ENCODE measurements at regions not wholly inside any gene's neighbourhood (a gene's known extent, or its start where the extent isn't known, plus 50 kb on each side); places are given as distances from the start of the nearest gene placed in this dataset.
A peak's percentile ranks its signal among the peaks of the same experiment; 100 is the strongest.
"Not testable (repeated sequence)": the region's sequence is repeated elsewhere in the genome, so short reads cannot be mapped to it uniquely, and the experiment has no call there.

DNA sequence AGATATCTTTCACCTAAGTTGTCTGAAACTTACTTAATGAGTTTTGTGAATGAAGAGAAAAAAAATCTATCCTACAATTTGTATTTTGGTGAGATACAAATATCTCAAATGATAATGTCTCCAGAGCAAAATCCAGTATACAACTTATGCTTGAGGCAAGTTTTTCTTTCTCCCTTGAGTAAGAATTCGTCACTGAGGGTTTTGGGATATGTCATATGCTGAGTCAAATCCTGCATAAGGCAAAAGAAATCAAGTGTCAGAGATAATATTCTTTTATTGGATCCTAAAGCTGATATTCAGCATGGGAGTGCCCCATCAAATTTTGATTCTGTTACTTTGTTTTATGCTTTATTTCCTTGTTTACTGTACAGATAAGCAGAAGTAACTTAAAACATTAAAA lies 1308.6 kb downstream of the ARAP2 start:
- no peak for DNase-seq

DNA sequence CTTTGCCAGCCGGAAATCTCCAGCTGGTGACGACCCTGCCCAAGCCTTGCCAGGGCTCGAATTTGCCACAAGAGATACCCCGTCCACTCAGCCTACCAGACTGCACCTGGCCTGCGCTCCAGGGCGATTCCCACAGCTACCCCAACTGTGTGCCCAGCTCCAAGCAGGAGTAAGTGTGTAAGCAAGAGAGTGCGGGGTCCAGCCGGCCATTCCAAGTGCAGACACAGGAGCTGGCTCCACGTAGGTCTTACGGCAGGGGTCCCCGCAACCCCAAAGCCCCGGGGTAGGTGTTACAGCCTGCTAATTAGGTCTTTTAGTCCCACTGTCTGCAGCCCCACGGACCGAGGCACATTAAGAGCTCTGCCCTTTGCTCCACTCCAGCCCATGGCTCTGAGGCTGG lies 1305.2 kb downstream of the ARAP2 start:
- DNase-seq, result no peak

DNA sequence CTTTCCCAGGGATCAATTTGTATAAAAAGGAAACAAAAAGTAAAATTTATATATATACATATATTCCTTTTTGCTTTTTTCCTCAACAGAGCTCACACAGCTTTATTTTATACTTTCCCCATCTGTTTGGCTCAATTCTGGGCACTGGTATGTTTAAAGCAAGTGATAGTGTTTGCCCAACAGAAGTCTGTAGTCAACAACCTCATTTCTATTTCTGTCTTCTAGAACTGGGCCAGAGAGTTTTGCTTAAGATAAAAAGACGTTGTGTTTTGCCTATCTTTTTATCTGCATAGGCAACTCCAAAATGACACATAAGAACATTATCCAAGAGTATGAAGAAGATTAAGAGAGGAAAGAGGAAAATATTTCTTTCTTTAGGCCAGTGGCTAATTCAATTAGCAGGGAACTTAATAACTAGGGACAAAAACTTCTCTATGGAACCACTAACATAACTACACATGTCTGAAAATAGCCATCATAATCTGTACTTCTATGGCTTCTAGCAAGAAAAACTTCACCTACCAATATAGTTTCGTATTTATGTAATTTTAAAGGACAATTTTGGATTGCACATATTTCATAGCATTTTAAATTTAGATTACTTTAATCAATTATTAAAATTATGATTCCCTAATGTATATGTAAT lies 1300.5 kb downstream of the ARAP2 start:
- DNase-seq, result no peak

DNA sequence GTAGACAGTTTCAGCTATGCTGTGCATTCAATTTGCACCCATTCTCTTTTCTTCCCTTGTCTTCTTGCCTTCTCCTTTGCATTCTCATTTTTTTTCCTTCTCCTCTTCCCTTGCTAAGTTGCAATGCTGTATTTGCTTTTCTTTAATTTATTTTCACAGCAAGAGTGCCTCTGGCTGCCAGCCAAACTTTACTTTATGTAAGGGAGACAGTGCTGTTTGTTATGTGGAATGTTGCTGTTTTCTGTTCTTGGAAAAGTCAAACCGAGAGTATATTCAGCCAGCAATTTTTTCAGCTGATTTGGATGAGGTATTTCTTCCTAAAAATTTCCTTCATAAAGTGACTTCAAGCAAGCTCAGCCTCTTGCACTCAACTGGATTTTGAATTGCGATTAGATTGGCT lies 1293.4 kb downstream of the ARAP2 start:
- peak; percentile 67 for DNase-seq

DNA sequence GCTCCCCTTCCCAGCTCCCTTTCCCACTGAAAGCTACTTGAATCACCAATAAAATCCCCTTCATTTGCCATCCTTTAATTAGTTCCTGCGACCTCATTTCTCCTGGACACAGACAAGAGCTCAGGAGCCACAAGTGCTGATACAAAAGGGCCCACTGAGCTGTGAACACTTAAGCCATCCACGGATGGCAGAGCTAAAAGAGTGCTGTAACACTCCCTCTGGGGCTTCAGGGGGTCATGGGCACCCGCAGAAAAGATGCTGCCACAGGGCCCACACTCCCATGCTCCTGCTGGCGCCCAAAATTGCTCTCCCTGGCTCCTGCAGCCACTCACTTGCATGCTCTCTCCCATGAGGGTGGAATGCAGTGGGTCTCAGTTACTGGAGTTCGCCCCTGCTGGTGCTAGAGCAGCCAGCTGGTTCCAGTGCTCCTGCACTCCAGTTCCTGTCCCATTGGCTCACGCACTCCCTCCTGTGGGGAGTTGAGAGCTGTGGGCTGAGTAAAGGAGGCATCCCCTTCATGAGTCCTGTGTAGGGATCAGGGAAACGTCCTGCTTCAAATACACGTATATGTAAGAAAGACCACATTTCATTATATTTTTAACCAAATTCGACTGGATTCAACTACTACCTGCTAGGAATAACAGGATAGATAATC lies 1291.0 kb downstream of the ARAP2 start:
- no peak for DNase-seq

DNA sequence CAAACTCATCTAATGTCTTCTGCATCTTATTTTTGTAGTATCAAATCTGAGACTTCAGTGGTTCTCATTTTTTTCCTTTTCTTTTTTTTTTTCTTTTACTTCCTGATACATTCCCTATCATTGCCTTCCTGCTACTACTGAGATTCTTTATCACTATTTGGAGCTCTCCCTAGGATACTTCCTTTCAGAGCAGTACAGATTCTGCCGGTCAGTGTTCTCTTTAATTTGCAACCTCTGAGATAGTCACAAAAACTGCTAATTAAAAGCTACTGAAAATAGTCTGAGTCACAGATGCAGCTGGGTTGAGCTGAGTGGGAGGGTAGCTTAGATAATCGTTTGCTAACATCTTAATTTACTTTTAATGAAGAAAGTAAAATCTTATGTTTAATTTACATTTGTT lies 1279.7 kb downstream of the ARAP2 start:
- DNase-seq, result peak; percentile 23

DNA sequence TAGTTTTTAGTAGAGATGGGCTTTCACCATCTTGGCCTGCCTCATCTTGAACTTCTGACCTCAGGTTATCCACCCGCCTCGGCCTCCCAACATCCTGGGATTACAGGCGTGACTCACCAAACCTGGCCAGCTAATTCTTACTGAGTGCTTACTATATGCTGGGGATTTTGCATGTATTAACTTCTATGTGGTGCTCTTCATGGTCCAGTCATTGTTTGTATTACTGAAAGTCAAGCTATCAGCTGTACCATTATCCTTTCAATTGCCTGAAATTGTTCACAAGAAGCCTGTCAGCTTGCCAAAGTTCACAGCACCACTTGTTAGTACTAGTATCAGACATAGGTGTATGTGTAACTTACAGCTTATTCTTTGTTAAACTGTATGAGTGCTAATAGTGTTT lies 1272.1 kb downstream of the ARAP2 start:
- peak; percentile 47 for DNase-seq

DNA sequence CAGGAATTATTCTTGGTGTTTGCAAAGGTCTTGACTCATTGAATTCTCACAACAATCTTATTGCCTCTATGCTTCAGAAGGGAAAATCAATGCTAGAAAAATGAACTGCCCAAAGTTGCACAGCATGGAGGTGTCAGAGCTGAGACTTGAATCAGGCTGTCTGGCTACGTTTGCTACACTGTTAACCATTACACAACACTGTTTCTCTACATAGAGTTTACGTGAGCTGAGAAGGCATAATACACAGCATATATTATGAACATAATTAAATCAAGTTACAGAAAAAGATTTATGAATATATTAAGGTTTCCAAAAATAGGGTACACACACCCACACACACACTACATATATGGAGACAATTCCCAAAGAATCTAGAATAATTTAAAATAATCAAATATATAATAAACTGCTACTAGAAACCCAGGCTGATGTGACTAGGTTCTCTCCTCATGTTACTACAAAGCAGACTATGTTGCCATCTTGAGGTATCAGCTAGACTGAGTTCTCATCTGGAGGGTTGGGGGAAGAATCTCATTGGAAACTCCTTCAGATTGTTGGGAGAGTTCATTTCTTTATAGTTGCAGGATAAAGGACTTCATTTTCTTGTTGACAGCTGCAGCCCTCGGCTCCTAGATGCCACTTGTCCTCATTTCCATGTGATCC lies 1270.5 kb downstream of the ARAP2 start:
- DNase-seq, result no peak

DNA sequence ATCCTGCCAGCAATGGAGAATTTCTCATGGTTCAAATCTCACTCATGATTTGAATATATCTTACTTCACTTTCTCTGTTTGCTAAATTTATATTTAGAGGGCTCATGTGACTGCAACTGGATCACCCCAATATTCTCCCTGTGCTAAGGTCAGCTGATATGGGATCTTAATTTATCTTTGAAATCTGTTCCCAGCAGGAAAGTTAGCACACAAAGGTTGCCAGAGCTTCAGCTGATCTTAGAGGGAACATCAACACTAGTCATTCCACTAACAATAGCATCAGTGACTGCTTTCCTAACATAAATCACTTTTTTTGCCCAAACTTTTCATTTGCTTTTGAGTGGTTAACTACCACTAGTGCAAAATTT lies 1270.0 kb downstream of the ARAP2 start:
- DNase-seq, result no peak

DNA sequence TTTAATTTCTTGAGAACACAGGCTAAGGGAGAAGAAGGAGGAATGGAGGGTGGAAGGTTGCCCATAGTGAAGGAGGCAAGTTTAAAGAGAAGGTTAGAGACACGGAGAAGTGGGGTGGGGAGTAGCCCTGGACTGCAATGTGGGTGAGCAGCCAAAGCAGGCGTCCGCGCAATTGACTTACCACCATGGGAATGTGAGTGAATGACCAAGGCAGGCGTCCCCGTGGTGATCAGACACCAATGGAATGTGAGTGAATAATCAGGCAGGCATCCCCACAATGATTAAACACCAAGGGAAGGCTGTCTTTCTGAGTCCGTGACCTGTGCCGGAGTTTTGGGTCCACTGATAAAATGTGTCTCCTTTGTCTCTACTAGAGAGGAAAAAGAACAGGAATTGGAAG lies 1223.1 kb downstream of the ARAP2 start:
- DNase-seq, result not testable (repeated sequence)

DNA sequence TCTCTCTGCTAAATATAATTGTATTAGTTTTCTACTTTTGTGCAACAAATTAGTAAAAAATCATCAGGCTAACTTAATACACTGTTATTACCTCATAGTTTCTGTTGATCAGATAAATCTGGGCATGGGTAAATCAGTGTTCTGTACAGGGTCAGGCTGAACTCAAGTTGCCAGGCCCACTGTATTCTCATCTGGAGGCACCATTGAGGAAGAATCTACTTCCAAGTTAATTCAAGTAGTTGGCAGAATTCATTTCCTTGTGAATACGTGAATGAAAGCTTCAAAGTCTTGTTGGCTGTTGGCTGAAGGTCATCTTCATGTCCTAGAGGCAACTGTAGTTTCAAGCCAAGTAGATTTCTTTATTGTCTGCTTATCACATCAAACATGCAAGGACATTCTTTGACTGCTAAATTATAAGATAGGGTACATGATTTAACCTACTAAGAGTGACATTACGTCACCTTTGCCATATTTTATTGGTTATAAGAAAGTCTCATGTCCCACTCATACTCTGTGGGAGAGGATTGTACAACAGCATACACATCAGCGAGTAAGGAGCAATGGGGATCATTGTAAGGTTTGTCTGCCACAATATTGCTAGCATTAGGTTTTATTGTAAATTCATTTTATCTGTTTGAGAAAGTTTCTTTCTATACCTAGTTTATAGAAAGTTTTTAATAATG lies 1219.0 kb downstream of the ARAP2 start:
- no peak for DNase-seq

DNA sequence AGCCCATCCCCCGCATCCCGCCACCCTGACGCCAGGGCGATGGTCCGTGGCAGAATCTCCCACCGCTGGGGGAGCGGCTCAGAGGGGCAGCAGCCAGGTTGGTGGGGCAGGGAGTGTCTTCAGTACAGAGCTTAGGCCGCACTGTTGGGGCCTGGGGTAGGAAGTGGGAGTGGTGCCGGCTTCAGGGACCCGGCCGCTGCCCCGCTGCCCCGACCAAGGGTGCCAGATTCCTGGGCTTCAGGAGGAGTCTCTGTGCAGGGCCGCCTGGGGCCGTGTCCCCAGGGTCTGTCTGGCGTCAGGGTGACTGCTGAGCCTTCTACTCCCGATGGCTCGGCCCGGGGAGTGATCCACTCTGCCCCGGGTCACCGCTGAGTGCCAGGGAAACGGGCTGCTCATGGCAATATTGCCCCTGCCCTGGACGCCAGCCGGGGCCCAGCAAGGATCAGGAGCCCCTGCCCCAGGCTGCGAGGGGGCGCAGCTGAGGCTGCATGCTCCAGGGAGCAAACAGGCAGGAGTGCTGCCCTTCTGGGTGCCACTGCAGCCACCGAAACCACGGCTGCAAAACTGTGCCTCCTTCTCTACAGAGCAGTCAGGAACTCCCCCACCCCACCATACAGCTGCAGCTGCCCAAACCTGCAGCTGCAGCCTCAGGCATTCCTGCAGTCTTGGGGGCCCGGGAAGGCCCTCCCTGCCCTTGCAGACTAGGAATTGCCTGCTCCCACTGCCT lies 1206.1 kb downstream of the ARAP2 start:
- no peak for DNase-seq

DNA sequence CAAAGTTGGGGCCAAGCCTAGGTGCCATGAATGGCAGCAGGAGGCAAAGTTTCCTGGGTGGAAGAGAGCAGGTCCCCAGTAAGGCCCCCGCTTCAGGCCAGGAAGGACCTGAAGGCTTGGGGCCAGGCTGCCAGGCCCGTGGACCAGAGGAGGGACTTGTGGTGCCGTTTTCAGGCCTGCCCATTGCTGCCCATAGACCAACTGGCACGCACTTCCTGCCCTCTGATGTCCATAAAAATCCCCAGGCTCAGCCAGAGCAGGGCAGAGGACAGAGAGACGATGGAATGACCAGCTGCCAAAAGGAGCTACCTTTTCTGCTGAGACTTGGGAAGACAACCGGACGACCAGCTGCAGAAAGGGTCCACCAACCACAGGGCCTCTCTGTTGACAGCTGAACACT lies 1205.5 kb downstream of the ARAP2 start:
- no peak for DNase-seq

DNA sequence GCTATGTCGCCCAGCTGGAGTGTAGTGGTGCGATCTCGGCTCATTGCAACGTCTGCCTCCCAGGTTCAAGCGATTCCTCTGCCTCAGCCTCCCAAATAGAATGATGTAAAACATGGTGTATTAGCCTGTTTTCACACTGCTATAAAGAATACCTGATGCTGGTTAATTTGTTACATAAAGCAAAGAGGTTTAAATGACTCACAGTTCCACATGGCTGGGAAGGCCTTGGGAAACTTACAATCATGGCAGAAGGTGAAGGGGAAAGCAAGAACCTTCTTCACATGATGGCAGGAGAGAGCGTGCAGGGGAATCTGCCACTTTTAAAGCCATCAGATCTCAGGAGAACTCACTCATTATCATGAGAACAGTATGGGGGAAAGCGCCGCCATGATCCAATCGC lies 1191.8 kb downstream of the ARAP2 start:
- no peak for DNase-seq

DNA sequence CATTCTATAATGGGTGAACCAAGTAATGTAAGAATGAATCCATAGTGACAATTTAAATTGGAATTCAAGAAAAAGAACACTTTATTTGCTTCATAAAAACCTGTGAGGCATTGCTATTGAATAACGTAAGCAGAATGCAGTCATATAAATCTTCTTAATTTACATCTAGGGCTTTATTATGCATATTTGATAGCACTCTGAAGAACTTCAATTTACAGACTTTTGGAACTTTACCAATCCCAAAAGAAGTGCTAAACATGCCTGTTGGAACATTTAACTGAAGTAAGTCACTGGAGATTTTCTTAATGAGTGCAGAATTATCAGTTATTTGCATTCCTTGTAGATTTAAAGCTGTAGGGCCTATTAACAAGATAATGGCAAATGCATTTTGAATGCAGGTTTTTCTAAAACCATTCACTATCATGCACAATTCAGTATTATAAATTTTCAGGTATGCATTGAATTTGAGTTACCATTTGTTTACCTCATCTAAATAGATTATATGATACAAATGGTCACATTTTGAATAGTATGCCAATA lies 1181.2 kb downstream of the ARAP2 start:
- no peak for DNase-seq

DNA sequence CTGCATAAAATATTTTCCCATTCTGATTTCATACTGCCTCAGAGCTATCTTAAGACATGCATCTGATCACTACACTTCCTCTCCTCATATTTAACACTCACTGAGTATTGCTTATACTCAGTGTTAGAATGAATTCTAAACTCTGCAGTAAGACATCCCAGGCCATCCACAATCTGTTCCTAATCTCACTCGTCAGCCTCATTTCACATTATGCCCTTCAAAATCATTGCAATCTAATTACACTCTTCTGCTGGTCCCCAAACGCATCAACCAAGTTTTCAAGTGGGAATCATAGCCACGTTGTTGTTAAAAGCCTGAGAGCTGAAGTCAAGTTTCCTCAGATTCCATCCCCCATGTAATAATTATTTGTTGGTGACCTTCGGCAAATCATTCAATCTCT lies 1177.9 kb downstream of the ARAP2 start:
- no peak for DNase-seq

DNA sequence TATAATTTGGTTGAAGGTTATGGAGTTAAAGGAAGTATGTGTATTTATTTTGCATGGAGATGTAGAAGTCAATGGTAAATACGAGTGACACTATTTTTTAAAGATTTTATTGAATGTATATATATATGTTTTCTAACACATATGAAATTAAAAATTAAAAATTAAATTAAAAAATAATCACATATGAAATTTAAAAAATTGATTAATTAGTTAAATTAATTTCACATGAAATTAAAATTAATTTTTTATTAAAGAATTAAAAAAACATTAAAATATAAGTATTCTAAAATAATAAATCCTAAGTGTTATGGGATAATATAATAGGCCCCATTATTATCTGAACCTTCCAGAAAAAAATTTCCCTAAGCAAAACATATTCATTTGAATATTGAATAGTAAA lies 1163.5 kb downstream of the ARAP2 start:
- no peak for DNase-seq

DNA sequence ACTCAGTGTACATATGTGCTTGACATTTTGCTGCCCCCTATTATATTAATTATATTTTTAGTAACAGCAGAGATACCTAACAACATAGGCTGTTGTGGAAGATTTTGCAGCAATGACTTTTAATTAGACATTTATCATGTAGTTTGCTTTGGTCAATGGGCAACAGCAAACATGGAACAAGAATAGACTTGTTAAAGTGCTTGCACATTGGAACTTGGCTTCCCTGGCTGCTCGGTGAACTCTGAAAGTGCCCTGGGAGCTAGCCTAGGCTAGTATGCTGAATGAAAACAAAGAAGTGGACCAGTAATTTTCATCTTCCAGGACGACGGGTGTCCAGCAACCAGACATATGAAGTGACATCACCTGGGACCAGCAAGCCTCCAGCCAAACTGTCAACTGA lies 1157.1 kb downstream of the ARAP2 start:
- peak; percentile 63 for DNase-seq

DNA sequence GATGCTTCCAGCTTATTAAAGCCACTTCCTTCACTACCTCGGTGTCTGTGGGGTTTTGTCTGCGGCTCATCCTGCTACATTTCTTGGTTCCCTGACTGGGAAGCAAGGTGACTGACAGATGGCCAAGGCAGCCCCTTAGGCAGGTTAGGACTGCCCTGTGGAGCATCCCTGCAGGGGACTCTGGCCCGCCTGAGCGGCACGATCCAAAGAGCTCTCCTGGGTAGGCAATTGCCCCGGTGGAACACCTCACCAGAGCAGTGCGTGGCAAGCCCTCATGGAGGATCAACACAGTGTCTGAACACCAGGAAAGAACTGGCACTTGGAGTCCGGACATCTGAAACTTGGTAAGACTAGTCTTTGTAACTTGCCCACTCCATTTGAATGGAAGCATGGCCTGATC lies 1143.4 kb downstream of the ARAP2 start:
- DNase-seq, result no peak

DNA sequence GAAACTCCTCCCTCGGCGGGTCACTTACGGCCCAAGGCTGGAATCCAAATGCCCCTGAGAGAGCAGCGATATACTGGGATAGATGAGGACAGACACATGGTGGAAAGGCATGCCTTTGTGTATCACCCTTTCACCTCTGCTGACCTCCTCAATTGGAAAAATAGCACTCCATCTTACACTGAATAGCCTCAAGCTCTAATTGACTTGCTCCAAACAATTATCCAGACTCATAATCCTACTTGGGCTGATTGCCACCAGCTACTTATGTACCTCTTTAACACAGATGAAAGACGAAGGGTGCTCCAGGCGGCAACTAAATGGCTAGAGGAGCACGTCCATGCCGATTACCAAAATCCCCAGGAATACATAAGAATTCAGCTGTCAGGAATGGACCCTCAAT lies 1142.2 kb downstream of the ARAP2 start:
- DNase-seq, result no peak

DNA sequence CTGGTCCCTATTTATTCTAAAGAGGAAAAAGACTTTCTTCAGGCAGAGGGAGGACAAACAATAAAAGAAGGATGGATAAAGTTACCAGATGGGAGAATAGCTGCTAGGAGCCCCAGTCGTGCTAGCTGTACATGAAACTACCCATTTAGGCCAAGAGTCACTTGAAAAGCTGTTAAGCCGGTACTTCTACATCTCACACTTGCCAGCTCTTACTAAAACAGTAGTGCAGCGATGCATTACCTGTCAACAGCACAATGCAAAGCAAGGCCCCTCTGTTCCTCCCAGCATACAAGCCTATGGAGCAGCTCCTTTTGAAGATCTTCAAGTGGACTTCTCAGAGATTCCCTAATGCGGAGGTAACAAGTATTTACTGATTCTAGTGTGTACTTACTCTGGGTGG lies 1138.8 kb downstream of the ARAP2 start:
- DNase-seq, result no peak

DNA sequence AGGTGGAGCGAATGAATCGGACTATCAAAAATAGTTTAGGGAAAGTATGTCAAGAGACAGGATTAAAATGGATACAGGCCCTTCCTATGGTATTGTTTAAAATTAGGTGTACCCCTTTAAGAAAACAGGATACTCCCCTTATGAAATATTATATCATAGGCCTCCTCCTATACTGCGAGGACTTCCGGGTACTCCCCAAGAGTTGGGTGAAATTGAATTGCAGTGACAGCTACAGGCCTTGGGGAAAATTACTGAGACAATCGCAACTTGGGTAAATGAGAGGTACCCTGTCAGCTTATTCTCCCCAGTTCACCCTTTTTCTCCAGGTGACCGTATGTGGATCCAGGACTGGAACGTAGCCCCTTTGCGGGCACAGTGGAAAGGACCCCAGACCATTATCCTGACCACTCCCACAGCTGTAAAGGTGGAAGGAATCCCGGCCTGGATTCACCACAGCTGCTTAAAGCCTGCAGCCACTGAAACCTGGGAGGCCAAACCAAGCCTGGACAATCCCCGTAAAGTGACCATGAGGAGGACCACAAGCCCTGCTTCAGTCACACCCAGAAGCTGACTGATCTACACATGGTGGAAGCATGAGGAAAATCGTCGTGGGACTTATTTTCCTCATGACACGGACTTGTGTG lies 1138.1 kb downstream of the ARAP2 start:
- DNase-seq, result no peak

DNA sequence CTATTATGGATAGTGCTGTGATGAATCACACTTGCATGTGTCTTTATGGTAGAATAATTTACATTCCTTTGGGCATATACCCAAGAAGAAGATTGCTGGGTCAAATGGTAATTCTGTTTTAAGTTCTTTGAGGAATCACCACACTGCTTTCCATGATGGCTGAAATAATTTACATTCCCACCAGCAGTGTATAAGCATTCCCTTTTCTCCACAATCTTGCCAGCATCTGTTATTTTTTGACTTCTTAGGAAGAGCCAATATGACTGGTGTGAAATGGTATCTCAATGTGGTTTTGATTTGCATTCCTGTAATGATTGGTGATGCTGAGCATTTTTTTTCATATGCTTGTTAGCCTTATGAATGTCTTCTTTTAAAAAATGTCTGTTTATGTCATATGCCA lies 1120.2 kb downstream of the ARAP2 start:
- no peak for DNase-seq

All from COR-L47 (cell line).